LNCaP clone FGC (cell line): ENCODE measurements at regions not wholly inside any gene's neighbourhood (a gene's known extent, or its start where the extent isn't known, plus 50 kb on each side); places are given as distances from the start of the nearest gene placed in this dataset.

ENCODE experiments used
- DNase-seq: peaks from one replicate; pipeline ENCODE4 v3.0.0-alpha.2; 2011; ENCODE audit warnings: low read depth
- H3K4me3 ChIP-seq: 2 replicates; pipeline ENCODE4 v1.5.1; 2011; ENCODE audit warnings: mild to moderate bottlenecking, low read depth, low read length, control low read depth
- CTCF ChIP-seq: IDR thresholded peaks from 2 replicates; pipeline ENCODE4 v1.5.1; 2012; ENCODE audit warnings: mild to moderate bottlenecking; ENCODE audit not compliant: control insufficient read depth, insufficient read depth; ENCODE audit errors: extremely low read depth

GRCh38 chr6:14430218-14430617, 312.6 kb downstream of the CD83 start:
- no peak for DNase-seq
- H3K4me3 ChIP-seq = no peak overlapping the region
- no peak for TF ChIP-seq CTCF

- TF ChIP-seq CTCF = no peak
- DNase-seq = no peak
- H3K4me3 ChIP-seq = no peak overlapping the region
Measured at GRCh38 chr6:14431385-14432330, 314.1 kb downstream of the CD83 start.

- no peak overlapping the region for H3K4me3 ChIP-seq
- no peak for DNase-seq
- no peak for TF ChIP-seq CTCF
Measured at GRCh38 chr6:14434916-14435690, 317.5 kb downstream of the CD83 start.

GRCh38 chr6:14436592-14437132, 319.1 kb downstream of the CD83 start:
- TF ChIP-seq CTCF = no peak
- no peak for DNase-seq
- H3K4me3 ChIP-seq = no peak overlapping the region

- H3K4me3 ChIP-seq = no peak overlapping the region
- no peak for DNase-seq
- no peak for TF ChIP-seq CTCF
Measured at GRCh38 chr6:14439419-14439818, 321.8 kb downstream of the CD83 start.

GRCh38 chr6:14440215-14440910, 322.8 kb downstream of the CD83 start:
- DNase-seq = no peak
- TF ChIP-seq CTCF = no peak

More at GRCh38 chr6:14440215-14440910, 322.8 kb downstream of the CD83 start:
- H3K4me3 ChIP-seq = no peak overlapping the region
